DMS79 treated with DMSO at 0.1 percent for 48 hours (cell line): ENCODE measurements at regions not wholly inside any gene's neighbourhood (a gene's known extent, or its start where the extent isn't known, plus 50 kb on each side); places are given as distances from the start of the nearest gene placed in this dataset.

Experiments used
- DNase-seq: peaks from one replicate; lab custom pipeline; 2025; lab: John Stamatoyannopoulos, UW

DNA sequence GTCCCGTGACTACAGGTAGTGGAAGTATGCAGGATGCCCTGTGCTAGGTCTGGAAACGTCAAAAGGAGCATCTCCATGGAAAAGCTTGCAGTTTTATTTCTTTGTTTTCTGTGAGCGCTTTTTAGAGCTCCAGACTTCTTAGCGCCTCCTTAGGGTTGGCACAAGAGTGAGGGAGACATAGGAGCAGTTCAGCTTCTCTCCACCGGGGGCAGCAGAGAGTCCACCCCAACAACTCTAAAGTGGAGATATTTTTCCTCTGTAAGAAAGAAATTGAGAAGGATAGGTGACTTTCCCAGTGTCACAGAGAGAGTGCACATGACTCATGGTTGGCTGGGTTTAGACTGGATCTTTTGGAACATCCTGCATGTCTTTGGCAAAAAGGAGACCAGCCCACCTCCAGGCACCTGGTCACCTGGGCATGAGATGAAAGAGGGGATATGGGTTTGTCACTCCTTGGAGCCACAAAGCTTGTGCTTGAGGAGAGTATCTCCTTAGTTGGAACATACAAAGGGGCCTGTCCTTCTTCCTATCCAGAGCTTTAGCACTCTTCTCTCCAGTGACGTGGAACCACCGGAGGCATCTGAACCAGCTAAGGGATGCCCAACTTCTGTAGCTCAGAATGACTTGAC, 637.7 kb downstream of the SEMA5A start:
- no peak for DNase-seq

DNA sequence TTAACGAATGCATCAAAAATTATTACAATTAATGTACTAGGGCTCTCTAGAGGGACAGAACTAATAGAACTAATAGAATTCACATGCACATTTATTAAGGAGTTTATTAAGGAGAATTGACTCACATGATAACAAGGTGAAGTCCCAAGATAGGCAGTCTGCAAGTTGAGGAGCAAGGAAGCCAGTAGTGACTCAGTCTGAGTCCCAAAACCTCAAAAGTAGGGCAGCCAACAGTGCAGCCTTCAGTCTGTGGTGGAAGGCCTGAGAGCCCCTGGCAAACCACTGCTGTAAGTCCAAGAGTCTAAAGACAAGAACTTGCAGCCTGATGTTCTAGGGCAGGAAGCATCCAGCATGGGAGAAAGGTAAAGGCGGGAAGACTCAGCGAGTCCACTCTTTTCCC, 633.8 kb downstream of the SEMA5A start:
- no peak for DNase-seq

DNA sequence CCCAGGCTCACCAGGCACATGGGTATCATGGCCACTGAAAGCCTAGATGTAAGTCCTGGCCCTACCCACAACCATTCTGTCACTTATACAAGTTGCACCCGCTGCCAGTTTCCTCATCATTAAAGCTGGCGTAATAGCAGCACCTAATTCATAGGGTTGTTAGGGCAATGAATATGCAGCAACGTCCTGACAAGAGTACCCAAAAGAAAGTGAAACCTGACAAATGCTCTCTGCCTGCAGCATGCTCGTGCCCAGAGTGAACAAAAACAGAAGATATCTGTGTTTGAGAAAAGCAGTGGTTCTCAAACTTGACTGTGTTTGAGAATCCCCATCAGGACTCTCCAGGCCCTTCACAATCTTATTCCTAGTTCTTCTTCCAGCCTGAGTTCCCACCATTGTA, 632.4 kb downstream of the SEMA5A start:
- DNase-seq = no peak

DNA sequence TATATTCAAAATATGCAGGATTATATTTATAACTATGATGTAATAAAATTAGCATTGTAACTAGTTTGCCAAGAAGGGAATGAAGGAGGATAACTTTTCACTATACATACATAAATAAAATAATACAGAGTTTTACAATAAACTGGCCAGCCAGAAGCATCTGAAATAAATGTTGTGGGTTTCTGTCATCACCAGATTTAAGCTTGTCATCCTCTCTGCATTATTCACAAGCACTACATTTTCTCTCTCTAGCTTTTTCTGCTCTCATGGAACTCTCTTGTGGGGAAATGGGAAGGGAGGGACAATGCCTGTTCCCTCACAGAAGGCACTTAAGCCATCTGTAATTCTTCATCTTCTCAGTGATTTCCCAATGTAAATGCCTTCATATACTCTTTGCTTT, 626.8 kb downstream of the SEMA5A start:
- no peak for DNase-seq

DNA sequence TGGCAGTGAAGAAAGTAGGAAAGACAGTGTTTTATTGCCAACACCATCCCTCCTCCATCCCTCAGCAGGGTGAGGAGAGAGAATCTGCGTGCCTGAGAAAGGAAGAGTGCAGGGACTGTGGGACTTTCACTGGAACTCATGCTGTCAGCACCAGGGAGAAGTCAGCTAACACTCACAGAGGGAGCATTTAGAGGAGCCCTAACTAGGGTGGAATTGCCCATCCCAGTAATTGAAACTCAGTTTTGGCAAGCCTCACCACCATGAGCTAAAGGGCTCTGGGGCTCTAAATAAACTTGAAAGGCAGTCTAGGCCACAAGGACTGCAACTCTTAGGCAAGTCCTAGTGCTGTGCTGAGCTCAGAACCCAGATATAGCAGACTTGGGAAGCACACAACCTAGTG, 622.3 kb downstream of the SEMA5A start:
- DNase-seq = no peak

DNA sequence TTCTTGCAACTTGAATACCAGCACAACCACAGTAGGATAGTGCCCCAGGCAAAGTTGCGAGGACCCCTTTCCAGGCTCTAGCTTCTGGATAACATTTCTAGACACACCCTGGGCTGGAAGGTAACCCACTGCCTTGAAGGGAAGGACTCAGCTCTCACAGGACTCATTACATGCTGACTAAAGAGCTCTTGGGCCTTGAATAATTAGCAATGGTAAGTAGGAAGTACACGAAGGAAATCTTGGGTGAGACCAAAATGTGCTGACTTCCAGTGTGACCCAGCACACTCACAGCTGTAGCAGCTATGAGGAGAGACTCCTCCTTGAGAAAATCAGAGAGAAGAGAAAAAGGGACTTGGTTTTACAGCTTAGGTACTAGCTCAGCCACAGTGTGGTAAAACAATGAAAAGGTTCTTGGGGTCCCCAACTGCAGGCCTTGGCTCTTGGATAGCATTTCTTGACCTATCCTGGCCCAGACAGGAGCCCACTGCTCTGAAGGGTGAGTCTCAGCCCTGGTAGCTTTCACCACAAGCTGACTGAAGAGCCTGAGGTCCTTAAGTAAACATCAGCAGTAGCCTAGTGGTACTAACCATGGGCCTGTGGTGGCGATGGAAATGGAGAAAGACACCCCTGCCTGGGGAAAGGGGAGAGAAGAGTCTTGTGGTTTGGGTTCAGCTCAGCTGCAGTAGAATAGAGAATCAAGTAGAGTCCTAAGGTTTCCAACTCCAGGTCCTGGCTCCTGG, 621.7 kb downstream of the SEMA5A start:
- no peak for DNase-seq

DNA sequence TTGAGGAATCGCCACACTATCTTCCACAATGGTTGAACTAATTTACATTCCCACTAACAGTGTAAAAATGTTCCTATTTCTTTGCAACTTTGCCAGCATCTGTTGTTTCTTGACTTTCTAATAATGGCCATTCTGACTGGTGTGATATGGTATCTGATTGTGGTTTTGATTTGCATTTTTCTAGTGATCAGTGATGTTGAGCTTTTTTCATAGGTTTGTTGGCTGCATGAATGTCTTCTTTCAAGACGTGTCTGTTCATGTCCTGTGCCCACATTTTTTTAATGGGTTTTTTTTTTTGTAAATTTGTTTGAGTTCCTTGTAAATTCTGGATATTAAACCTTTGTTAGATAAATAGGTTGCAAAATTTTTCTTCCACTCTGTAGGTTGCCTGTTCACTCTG, 615.9 kb downstream of the SEMA5A start:
- no peak for DNase-seq

DNA sequence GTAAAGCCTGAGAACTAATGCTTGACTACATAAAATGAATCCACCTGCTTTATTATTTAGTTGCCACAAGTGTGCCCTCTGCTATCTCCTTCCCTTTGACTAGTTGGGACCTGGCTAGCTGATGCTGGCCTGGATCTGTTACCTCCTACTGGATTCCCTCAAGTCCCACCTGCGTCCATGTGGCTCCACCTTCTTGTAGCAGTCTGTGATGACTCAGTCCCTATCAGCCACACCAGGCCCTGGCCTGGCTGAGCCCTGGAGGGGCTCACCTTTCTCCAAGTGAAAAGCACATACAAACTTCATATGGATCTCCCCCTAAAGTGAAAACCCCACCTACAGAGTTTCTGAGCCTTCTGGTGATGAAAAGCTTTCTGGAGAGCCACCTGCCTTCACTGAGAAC, 611.4 kb downstream of the SEMA5A start:
- DNase-seq = no peak

DNA sequence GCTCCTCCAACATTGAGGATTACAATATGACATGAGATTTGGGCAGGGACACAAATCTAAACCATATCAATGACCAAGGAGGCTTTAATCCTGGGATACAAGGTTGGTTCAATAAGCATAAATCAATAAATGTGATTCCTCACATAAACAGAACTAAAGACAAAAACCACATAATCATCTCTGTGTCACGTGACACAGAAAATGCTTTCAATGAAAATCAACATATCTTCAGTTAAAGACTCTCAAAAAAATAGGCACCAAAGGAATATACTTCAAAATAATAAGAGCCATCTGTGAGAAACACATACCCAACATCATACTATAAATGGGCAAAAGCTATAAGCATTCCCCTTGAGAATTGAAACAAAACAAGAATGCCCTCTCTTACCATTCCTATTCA, 604.9 kb downstream of the SEMA5A start:
- no peak for DNase-seq

DNA sequence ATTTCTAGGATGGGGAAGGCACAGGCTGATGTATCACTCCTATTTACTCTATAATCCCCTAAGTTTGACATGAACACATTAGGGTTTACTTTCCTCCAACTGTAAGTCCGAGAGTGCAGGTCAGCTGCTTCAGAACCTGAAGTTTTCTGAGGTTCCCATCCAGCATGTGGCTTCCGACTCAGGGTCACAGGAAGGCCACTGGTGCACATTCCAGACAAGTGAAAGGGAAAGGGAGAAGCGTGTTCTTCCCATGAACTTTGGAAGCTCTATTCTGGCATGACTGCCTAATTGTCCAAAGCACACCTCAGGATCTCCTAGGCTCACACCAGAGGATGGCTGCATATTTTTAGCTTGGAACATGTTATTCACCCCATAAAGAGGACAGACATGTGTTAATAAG, 602.6 kb downstream of the SEMA5A start:
- no peak for DNase-seq

DNA sequence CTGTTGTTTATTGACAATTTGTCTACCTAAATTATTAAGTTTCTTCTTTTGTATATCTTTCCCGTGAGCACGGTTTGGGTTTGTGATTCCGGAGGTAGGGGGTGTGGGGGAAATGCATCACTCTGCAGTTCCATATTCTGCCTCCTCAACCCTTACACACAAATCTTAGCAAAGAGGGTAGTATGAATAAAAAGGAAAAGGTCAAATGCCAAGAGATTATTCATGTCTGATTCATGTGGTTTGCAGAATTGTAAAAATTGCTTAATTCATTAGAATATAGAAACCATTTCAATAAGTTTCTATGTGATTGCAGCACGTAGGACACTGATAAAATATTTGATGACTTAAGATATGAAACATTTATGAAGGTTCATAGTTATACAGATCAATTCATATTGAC, 601.9 kb downstream of the SEMA5A start:
- DNase-seq = no peak

DNA sequence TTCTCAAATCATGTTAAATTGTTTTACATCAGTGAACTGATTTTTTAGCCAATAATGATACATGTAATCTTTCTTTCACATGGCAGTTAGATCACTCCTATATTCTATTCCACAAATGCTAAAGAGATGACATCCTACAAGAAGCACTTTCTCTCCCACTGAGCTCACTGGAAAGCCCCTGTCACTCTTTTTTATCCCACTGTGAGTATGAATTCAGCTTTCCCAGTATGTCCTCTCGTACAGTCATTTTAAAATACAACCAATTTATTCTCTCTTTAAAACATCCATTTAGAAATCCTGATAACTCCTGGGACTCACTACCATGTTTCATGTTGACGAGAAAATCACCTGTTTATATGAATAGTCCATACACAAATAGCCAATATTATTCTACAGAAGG, 599.9 kb downstream of the SEMA5A start:
- no peak for DNase-seq

DNA sequence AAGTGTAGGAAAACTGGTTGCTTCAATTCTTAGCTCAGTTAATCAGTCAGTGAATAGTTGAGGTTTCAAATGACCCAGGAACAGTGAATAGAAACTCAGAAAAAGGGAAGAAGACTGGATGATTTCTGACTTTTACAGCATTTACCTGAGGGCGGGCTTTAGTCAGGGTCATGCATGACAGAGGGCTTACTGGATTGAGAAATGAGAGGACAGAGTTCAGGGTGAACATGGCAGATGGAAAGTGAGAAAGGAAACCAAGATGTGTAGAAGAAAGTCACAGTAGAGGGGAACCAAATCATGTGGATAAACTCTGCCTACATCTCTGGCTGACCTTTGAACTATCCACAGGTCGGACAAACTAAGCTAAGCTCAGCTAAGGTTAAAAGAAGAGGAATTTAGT, 596.0 kb downstream of the SEMA5A start:
- no peak for DNase-seq

DNA sequence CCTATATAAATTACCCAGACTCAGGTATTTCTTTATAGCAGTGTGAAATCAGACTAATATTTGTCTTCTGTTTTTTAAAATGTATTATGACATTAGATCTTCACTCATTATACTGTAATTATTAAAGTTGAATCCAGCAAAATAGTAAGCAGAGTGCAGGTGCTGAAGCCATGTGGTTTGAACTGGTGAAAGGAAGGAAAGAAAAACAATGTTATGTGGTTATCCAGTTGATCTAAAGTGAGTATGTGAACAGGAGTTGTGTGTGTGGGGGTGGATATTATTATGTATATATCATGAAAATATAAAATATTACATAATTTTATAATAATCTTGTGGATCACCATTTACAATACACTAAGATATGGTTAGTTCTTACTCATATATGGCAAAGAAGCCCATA, 593.7 kb downstream of the SEMA5A start:
- DNase-seq = no peak

DNA sequence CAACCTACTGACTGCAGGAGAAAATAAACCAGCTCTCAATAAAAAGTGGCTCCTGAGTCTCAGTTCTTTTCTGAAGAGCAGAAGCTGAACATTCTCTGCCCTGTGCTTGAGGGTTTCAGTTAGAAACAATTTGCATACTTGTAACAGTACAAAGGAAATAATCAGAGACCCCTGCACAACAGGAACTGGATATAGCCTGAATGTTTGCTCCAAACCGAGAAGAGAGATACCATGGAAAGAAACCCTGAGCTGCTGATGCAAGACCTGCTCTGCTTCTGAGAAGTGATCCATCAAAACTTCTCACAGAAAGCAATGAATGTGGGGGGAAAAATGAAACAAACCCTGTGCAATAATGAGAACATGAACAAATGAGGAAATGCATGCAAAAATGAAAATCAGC, 592.9 kb downstream of the SEMA5A start:
- no peak for DNase-seq

DNA sequence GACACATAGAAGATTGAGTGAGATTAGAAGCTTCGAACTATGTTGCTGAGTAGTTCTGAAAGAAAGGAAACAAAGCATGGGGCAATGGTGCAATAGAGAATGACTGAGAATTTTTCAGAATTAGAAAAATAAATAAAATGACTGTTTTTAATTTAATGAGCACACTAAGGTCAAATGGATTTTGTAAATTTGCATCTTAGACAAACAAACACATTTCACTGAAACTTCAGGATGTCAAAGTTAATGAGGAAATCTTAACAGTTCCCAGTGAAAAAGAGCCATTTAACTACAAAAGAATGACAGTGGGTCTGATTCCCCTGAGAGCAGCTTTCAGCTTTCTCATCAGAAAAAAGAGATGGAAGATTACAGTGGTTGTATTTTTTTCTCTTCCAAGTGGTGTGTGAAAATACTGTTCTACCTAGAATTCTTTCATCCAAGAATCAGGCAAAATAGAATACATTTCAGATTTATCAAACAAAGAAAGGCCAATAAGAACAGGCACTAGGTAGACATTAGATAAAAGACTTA, 591.9 kb downstream of the SEMA5A start:
- no peak for DNase-seq

DNA sequence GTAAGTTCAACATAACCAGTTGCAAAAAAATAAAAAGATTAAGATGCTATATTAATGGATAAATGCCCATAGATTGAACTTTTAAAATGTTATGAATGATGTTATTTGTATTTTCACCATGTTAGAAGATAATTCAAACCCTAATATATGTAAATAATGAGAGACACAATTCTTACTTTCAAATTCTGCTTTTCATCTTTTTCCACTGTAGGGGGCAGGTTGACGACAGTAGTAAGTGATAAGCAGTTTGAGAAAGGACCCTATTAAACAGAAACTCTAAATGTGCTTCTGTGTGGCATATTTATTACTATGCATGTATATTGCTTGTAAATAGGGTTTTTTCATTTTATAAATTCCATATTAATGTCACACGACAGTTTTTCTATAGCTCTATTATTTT, 591.1 kb downstream of the SEMA5A start:
- DNase-seq = no peak

DNA sequence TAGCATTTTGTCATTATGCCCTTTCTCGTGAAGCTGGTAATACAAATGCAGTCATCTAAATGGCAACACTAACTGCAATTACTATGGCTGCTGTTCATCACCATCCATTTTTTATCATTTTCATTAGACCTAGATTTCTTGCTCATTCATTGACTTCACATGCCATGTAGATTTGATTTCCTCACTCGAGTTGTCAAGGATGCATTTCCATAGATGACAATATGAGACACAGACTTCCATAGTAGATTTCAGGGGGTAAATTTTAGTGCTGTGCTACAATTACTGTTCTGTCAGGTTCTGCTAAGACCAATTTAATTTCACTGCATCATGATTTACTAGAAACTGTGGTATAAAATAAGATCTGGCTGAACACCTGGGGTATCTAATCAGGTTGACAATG, 589.2 kb downstream of the SEMA5A start:
- DNase-seq = no peak

DNA sequence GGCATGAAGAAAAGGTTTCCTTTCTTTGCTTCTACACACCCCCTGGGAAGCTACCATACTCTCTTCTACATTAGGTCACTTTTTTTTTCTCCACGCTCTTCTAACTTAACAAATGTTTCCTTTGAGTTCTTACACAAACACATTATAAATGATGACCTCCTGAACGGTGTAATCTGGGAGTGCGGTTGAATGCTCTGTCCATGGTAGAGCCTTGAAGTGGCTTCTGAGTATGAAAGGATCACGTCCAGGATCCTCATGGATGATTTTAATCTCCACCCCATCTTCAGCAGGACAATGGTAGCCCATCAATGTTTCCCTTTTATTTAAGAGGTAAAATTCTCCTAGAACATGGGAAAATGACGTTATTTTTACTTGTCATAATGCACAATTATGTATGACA, 587.3 kb downstream of the SEMA5A start:
- DNase-seq = no peak

DNA sequence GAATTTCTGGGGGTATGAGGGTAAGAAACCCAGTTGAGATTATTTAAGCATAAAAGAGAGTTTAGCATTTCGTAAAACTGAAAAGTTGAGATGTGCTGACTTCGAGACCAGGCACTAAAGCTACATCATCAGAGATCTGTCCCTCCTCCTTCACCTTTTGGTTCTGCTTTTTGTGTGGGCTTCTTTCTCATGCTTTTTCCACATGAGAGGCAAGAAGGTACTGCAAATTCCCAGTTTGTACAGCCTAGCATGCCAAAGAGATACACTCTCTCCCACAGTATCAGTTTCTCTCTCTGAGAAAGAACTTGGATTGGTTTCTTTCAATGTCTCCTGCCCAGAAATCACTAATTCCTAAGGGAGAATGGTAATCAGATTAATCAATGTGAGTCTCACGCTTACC, 584.7 kb downstream of the SEMA5A start:
- no peak for DNase-seq

DNA sequence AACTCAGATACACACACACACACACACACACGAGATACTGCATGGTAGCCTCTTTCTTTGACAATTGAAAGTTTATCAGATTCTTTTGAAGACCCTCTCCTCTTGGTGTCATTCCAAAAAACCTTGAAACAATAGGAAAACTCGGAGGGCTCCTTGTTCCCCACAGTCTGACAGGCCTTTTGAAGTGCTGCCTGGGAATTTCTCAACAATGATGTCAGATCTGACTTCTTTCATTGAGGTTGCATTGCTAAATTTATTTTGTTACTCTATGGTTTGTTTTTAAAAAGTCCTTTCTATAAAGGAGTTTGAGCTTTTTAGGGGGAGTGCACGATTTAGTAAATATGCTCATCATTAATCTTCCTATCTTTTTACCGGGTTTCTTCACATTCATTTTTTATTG, 583.9 kb downstream of the SEMA5A start:
- DNase-seq = no peak

DNA sequence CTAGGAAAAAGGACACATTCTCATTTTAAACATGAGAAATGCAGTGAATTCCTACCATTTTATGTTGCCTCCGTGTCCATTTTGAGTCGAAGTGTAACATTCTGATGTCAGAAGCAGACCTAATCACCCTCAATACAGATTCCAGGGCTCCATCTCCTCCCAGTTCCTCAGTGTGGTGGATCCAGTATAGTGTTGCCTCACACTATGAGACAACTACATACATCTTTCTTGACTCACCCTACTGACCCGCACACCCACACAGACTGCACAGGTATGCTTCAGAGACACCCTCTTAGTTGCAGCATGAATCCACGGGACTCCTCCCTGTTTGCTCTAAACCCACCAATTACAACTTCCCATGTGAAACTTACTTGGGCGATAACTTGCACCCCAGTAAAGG, 564.9 kb downstream of the SEMA5A start:
- DNase-seq = no peak

DNA sequence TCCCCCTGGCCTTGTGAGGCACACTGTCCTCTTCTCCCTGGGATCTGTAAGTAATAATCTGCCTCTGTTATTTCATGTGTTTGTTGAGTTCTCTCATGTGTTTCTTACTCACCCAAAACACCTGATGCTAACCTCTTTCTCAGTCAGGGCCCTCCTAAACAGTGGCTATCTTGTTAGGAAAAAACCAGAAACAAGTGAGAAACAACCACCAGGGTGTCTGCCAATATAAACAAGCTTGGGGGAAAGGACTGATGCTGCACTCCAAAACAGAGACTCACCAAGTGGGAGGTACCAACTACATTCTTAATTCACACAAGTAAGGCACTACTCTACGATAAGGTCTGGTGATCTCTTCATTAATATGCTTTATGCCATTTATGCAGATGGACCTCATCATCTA, 564.4 kb downstream of the SEMA5A start:
- DNase-seq = no peak

DNA sequence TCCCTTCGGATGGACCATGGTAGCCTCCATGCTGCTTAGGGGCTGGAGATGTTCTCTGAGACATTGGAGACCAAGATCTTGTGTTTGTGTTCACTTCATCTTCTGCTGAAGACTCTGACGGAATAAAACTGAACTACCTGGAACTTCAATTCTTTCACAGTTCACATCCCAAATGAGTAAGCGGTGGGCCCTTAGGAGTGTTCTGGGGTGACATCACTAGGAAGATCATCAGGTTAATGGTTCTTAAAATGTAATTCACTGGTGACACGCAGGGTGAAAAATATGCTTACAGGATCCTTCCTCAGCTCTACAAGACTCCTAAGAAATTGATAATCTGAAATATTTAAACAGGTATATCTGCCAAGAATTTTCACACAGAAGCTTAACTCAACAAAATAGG, 561.5 kb downstream of the SEMA5A start:
- no peak for DNase-seq
